ENCODE measurements at regions not wholly inside any gene's neighbourhood (a gene's known extent, or its start where the extent isn't known, plus 50 kb on each side); places are given as distances from the start of the nearest gene placed in this dataset.
"Not testable (repeated sequence)": the region's sequence is repeated elsewhere in the genome, so short reads cannot be mapped to it uniquely, and the experiment has no call there.

DNA sequence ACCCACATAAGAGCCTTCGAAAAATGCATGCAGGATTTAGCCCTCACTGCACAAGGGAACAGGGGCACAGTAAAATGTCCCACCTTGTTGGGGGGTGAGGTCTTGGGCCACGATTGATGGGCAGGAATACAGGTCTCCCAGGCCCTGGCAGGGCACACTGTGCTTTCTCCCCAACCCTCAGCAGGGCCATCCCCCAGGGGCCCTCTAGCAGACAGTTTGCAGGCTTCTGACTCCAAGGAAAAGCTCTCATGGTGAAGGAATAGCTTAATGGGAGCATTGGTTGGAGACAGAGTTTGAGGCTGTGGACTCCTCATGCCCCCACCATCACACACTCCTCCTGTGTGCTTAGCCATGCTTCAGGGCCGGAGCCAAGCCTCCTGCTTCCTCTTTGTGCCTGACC, 484.6 kb downstream of the ZNF536 start:
- no peak for DNase-seq

GRCh38 chr19:30856376-30856775, 484.2 kb downstream of the ZNF536 start:
- DNase-seq, result no peak

- DNase-seq, result no peak
These were observed 483.3 kb downstream of the ZNF536 start for GRCh38 chr19:30855442-30855841.

DNA sequence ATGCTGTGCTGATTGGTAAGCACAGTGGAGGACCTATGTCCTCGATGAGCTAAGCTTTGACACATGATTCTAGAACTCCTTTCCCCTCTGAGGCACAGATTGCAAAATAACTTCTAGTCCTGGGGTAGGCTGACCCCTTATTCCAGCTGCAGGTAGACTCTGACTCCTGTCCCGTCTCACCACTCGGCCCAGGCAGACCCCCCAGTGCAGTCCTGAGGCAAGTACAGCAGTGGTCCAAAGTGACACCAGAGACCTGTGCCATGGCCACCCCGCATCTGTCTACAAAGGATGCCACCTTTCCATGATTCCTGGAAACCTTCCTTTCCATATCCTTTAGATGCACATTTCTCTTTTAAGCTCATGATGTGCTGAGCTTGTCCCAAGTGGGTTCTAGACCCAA, 482.5 kb downstream of the ZNF536 start:
- no peak for DNase-seq

- no peak for DNase-seq
These were observed 482.0 kb downstream of the ZNF536 start for GRCh38 chr19:30854207-30854606.

DNA sequence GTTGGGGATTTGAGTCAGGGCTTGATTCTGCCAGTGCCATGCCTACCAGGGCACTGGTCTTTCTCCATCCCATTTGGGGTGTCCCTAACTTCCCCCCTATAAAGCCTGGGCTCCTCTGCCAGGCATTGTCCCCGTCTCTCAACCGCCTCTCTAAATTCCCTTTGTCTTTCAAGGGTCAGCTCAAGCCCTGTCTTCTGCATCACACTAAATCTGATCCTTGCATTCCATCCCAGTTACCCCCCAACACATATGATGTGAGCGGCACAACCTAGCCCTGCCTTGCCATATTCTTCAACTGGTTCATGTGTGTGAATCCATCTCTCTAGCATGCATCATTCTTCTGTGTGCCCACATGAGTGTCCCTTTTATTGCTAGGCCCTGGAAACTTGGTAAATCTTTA, 480.9 kb downstream of the ZNF536 start:
- DNase-seq, result no peak

- no peak for DNase-seq
These were observed 480.0 kb downstream of the ZNF536 start for GRCh38 chr19:30852168-30852567.

DNA sequence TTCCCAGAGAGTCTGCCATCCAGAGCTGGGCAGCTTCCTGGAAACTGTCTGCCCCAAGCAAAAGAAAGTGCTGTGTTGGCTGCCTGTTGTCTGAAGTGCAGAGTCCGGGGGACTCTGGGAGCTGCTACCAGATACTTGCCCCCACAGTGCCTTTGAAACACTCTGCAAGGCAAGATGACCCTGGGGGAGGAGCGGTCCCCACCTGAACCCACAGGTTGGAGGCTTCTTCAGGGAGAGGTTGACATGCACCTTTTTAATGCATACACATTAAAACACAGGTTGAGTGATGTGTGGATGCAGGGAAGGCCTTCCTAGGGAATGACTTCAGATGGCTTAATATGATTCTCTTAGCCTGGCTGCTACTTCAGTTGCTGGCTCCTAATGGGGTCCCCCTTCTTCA, 479.5 kb downstream of the ZNF536 start:
- DNase-seq, result no peak

GRCh38 chr19:30848636-30849425, 476.6 kb downstream of the ZNF536 start:
- DNase-seq, result no peak

GRCh38 chr19:30846102-30846501, 473.9 kb downstream of the ZNF536 start:
- no peak for DNase-seq

GRCh38 chr19:30842926-30843325, 470.7 kb downstream of the ZNF536 start:
- no peak for DNase-seq

GRCh38 chr19:30841934-30842333, 469.8 kb downstream of the ZNF536 start:
- DNase-seq, result no peak

DNA sequence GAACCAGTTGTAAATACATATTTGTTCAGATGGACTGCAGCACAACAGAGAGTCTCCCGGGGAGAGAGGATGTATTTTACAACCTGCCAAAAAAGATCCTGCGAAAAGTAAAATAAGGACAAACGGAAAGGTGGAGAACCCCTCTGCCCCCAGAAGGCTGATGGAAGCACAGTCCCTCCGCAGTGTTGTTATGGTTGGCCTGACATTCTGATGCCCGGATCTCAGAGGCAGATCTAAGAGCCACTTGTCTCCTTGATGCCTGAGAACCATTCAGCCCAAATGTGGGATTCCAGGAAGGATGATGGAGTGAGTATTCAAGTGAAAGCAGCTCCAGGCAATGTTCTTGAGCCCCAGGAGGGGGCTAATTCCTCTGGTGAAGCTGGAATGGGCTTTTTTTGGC, 458.7 kb downstream of the ZNF536 start:
- DNase-seq, result no peak

DNA sequence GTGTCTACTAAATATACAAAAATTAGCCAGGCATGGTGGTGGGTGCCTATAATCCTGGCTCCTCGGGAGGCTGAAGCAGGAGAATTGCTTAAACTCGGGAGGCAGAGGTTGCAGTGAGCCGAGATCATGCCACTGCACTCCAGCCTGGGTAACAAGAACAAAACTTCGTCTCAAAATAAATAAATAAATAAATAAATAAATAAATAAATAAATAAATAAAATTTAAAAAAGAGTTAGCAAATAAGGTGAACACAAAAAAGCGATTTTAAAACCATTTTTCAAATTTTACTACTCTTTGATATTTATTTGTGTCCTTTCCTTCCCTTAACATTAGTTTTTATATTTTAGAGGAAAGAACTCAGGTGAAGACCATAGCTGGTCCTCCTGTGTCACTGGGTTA, 453.3 kb downstream of the ZNF536 start:
- not testable (repeated sequence) for DNase-seq

DNA sequence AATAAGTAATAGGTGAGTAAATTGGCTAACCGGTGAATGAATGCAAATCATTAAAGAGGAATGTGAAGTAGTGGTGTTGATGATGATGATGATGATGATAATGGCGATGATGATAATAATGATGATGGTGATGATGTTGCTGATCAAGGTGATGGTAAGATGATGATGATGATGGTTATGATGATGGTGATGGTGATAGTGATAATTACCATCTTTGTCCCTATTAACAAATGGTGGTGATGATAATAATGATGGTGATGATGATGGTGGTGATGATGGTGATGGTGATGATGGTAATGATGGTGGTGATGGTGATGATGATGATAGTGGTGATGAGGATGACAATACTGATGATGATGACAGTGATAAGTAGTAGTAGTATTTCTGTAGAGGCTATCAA, 452.6 kb downstream of the ZNF536 start:
- no peak for DNase-seq

DNA sequence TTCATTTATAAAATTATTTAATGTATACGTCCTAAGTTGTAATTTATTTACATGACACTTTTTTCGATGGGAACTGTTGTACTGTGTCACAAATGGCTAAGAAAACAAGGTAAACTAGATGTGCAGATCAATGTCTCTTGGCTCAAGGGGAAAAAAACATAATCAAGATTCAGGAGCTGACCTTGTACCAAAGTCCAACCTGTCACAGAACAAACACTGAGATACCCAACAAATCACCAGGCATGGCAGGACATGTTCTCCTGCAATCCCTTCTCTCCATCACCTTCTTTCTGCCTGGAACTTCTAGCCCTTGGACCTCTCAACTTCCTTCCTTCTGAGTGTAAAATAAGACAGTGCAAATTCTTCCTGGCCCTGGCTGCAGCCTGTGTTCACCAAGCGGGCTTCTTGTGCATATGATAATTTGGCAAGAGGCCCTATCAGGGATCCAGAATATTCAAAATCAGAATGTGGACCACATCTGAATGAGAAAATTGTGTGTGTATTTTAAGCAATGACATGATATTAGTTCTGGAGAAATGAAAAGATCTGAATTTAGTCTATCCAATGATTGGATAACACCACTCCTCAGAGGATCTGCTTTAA, 445.9 kb downstream of the ZNF536 start:
- DNase-seq, result no peak

DNA sequence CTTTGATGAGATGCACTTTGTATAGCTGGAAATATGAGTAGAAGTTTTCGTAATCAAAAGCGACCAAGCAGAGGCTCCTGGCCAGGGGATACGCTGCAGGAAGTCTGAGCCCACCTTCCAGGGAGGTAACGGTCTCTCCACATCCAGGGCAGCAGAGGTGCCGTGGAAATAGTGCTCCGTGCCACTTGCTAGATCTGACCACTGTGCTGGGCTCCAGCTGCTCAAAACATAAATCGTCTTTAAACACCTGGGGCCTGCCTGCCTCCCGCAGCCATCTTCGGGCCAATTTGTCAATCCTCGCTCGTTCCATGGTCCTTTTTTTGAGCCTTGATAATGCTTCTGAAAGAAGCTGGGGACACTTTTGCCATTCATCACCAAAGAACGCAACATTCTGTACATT, 445.0 kb downstream of the ZNF536 start:
- no peak for DNase-seq

- no peak for DNase-seq
These were observed 443.9 kb downstream of the ZNF536 start for GRCh38 chr19:30815889-30816580.

- DNase-seq, result no peak
These were observed 440.0 kb downstream of the ZNF536 start for GRCh38 chr19:30812099-30812678.

DNA sequence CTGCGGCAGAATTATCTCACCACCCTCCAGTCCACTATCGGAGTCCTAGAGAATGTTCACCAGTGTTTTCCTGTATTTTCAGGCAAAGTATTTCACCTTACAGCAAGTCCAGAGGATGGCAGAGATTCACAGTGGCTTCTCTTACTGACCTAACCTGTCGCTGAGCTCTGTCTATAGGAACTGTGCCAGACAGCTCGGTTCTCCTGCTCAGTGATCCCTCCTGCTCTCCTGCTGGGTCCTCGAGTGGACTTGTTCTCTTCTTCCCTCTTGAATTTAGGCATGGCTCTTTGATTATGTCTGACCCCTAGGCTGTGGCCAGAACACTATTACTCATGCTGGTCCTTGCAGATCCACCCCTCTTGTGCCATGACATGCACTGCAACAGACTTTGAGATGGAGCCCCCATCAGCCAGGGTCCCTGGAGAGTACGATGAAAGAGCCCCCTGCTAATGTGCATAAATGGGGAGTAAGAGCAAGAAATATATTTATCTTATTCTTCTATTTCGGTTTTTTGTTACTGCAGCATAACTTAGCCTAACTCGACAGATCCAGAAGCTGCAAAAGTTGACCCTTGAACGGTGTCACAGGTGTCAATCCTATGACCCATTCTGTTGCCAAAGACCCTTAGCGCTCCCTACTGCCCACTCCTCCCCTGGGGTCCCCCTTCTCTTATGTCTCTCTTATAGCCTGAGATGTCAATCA, 439.4 kb downstream of the ZNF536 start:
- no peak for DNase-seq

DNA sequence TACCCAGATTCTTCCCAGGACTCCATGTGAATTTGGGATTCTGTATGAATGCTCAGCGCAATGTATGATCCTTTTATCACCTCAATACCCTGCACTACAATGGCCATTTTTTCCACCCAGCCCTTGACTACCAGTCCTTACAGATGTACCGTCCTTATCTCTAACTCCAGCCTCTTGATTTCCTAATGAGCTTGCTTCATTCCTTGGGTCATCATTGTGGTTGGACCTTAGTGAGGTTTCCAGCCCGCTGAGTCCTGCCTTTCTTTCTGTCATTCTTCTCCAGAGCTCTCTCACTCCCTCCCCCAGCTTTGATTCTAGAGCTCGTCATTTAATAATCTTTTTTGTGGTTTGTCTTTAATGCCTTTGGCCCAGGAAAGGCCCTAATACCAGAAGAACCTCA, 438.5 kb downstream of the ZNF536 start:
- DNase-seq, result no peak

- no peak for DNase-seq
These were observed 435.1 kb downstream of the ZNF536 start for GRCh38 chr19:30807278-30807677.

DNA sequence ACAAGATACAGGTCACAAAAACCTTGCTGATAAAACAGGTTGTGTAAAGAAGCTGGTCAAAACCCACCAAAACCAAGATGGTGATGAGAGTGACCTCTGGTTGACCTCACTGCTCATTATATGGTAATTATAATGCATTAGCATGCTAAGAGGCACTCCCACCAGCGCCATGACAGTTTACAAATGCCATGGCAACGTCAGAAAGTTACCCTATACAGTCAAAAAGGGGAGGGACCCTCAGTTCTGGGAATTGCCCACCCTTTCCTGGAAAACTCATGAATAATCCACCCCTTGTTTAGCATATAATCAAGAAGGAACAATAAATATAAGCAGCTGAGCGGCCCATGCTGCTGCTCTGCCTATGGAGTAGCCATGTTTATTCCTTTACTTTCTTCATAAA, 434.1 kb downstream of the ZNF536 start:
- DNase-seq, result no peak

Data from right forelimb (tissue), 1 donor.